ENCODE measurements at regions not wholly inside any gene's neighbourhood (a gene's known extent, or its start where the extent isn't known, plus 50 kb on each side); places are given as distances from the start of the nearest gene placed in this dataset.

DNA sequence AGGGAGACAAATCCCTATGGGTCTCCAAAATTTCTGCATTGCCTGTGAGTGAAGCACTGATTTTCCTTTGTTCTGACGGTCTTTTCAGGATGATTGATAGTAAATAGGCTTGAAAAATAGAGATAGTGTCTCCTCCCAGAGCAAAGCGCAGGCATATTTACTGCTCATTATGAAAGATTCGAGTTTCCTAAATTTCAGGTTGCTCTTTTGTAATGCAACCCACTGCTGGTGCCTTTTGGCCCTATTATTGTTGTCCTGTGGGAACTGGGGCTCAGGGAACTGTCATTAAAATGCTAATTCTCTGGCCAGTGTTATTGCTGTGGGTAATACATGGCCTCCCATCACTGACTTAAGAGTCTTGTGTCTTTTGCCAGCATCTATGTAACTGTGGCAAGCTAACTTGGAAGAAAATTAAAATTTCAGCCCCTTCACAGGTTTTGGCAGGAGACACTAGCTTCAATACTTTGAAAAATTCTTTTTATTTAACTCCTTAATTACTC is 754.1 kb upstream of the MAP3K7 start:
- Histone ChIP-seq H3K9me3 (ENCODE audit: insufficient read depth in 2 of 2, low read depth in 1 of 2, low read length in 1 of 2) (no peaks in the 10 kb centered on the region), H3K4me2 (ENCODE audit: insufficient read depth in 1 of 2, low read depth in 2 of 2, low read length in 2 of 2) (peak overlapping the region; percentile 60 to 63)
- DNase-seq (ENCODE audit: low read depth in 1 of 2, low spot score in 2 of 2) = no peak

More for the DNA sequence above, 754.1 kb upstream of the MAP3K7 start:
- no peaks in the 10 kb centered on the region for H3K79me1 ChIP-seq (ENCODE audit: low read depth, low read length)
- no peak overlapping the region for H3K18ac ChIP-seq (ENCODE audit: extremely low read depth, low read length)
- no peaks in the 10 kb centered on the region for H4K20me1 ChIP-seq (replicated peaks in 1 of 2; ENCODE audit: control insufficient read depth in 1 of 2, insufficient read depth in 2 of 2, low read length in 2 of 2)
- H2AK5ac ChIP-seq (ENCODE audit: low read depth, low read length) = no peak overlapping the region
- peak overlapping the region in 2 of 4 experiments; percentile 8 to 42; a peak in 3 of 8 replicates for H3K4me3 ChIP-seq (ENCODE audit: extremely low read depth in 1 of 4, insufficient read depth in 2 of 4, low read depth in 3 of 4, low read length in 4 of 4)
- no peak overlapping the region for H3K14ac ChIP-seq (ENCODE audit: insufficient read length)
- H3K56ac ChIP-seq (replicated peaks; ENCODE audit: insufficient read length, low read depth, low read length) = no peak overlapping the region
- TF ChIP-seq ZNF274 (IDR thresholded peaks at IDR 0.05; ENCODE audit: borderline replicate concordance, extremely low read depth, low read length) (no peak), SIX5 (IDR thresholded peaks at IDR 0.05; ENCODE audit: low read depth, low read length) (no peak)
- H3K23ac ChIP-seq (ENCODE audit: insufficient read length) = no peak overlapping the region
- H3K79me2 ChIP-seq (ENCODE audit: control insufficient read depth in 1 of 2, insufficient read depth in 2 of 2, low read length in 2 of 2) = no peaks in the 10 kb centered on the region
- peaks cover 0 to 8% (median 5%) of the 10 kb centered on the region in 4 experiments; a peak in 3 of 7 replicates for H3K4me1 ChIP-seq (replicated peaks in 1 of 4; ENCODE audit: control insufficient read depth in 3 of 4, insufficient read depth in 4 of 4, low read length in 3 of 4)
- H4K5ac ChIP-seq (ENCODE audit: insufficient read length, low read depth, low read length) = no peak overlapping the region
- no peaks in the 10 kb centered on the region for H3K23me2 ChIP-seq (ENCODE audit: low read depth, low read length)
- H3K27ac ChIP-seq (ENCODE audit: low read depth, low read length) = no peak overlapping the region
- no peak for FAIRE-seq
- CTCF ChIA-PET (ENCODE audit: partially characterized antibody) = interaction anchor here (1.0 to 1.4 kb wide), 4 partner anchors 9 to 194 kb away, joined by 3 to 5 read pairs (median 3); no protein-coding TSS in a partner anchor
- H2BK20ac ChIP-seq (ENCODE audit: low read length) = no peak overlapping the region
- H3K27me3 ChIP-seq (replicated peaks in 1 of 4; ENCODE audit: control insufficient read depth in 3 of 4, extremely low read depth in 1 of 4, insufficient read depth in 3 of 4, low read length in 3 of 4) = no peaks in the 10 kb centered on the region
- H3K4ac ChIP-seq (replicated peaks; ENCODE audit: insufficient read length, low read depth, low read length) = no peak overlapping the region
- no peaks in the 10 kb centered on the region; a peak in 1 of 8 replicates for H3K36me3 ChIP-seq (ENCODE audit: control insufficient read depth in 2 of 4, insufficient read depth in 4 of 4, low read length in 3 of 4)
- H4K8ac ChIP-seq (ENCODE audit: extremely low read depth, insufficient read depth, low read length) = no peak overlapping the region
- WGBS, 2 experiments (ENCODE audit: extremely low coverage in 1 of 2, insufficient coverage in 1 of 2, insufficient read length in 1 of 2, insufficient replicate concordance in 2 of 2, low coverage in 1 of 2, low lambda C conversion rate in 2 of 2, missing lambda C conversion rate in 1 of 2) = 14% methylated on average over 3 of the region's 3 CpGs; no CpG with 5 or more reads in 1 of the 2 experiments
- H3K9ac ChIP-seq (replicated peaks in 1 of 4; ENCODE audit: extremely low read depth in 1 of 4, low read depth in 3 of 4, low read length in 3 of 4) = no peak overlapping the region
- H2AFZ ChIP-seq (ENCODE audit: low read length) = no peak overlapping the region
- H2BK5ac ChIP-seq (ENCODE audit: low read depth, low read length) = no peak overlapping the region
- no peak overlapping the region for H2BK12ac ChIP-seq (ENCODE audit: low read depth, low read length)
- H4K91ac ChIP-seq (replicated peaks; ENCODE audit: insufficient read length, low read length) = no peak overlapping the region
- POLR2A ChIA-PET (ENCODE audit: partially characterized antibody) = no interaction called here
- no peak overlapping the region for H2BK15ac ChIP-seq (ENCODE audit: low read length)
- H2BK120ac ChIP-seq (replicated peaks; ENCODE audit: low read depth, low read length) = no peak overlapping the region

All from H1 (cell line).